GM18498 (cell line): ENCODE measurements at regions not wholly inside any gene's neighbourhood (a gene's known extent, or its start where the extent isn't known, plus 50 kb on each side); places are given as distances from the start of the nearest gene placed in this dataset.
"Not testable (repeated sequence)": the region's sequence is repeated elsewhere in the genome, so short reads cannot be mapped to it uniquely, and the experiment has no call there.

Experiments
- ATAC-seq: cut with Tn5 transposase; IDR thresholded peaks from one replicate; pipeline ENCODE4 v1.9.1; 2021; ENCODE audit warnings: mild to moderate bottlenecking, moderate library complexity; ENCODE audit not compliant: unreplicated experiment

- peak; percentile 74 for ATAC-seq
These were observed 398.1 kb upstream of the API5 start for GRCh38 chr11:42913731-42914130.

GRCh38 chr11:42923651-42924050 lies 388.1 kb upstream of the API5 start:
- ATAC-seq, result no peak

- ATAC-seq, result no peak
These were observed 385.9 kb upstream of the API5 start for GRCh38 chr11:42925916-42926315.

- no peak for ATAC-seq
These were observed 364.4 kb upstream of the API5 start for GRCh38 chr11:42947405-42947804.

GRCh38 chr11:42949738-42950376 lies 361.9 kb upstream of the API5 start:
- not testable (repeated sequence) for ATAC-seq

GRCh38 chr11:42951266-42951665 lies 360.5 kb upstream of the API5 start:
- ATAC-seq, result no peak

GRCh38 chr11:42957831-42958230 lies 354.0 kb upstream of the API5 start:
- no peak for ATAC-seq

- no peak for ATAC-seq
These were observed 353.2 kb upstream of the API5 start for GRCh38 chr11:42958635-42959034.

- no peak for ATAC-seq
These were observed 351.2 kb upstream of the API5 start for GRCh38 chr11:42960521-42961088.

GRCh38 chr11:42967653-42968052 lies 344.1 kb upstream of the API5 start:
- no peak for ATAC-seq

GRCh38 chr11:42972741-42973140 lies 339.1 kb upstream of the API5 start:
- ATAC-seq, result no peak

GRCh38 chr11:42974510-42975179 lies 337.2 kb upstream of the API5 start:
- no peak for ATAC-seq

GRCh38 chr11:42975180-42975529 lies 336.6 kb upstream of the API5 start:
- no peak for ATAC-seq

GRCh38 chr11:42976636-42977217 lies 335.1 kb upstream of the API5 start:
- no peak for ATAC-seq

- ATAC-seq, result no peak
These were observed 319.2 kb upstream of the API5 start for GRCh38 chr11:42992594-42992993.

GRCh38 chr11:42996421-42997307 lies 315.1 kb upstream of the API5 start:
- no peak for ATAC-seq

GRCh38 chr11:43004879-43005278 lies 306.9 kb upstream of the API5 start:
- not testable (repeated sequence) for ATAC-seq

GRCh38 chr11:43010042-43010441 lies 301.8 kb upstream of the API5 start:
- ATAC-seq, result no peak

- ATAC-seq, result no peak
These were observed 299.2 kb upstream of the API5 start for GRCh38 chr11:43012606-43013005.

GRCh38 chr11:43021466-43021865 lies 290.3 kb upstream of the API5 start:
- no peak for ATAC-seq

- ATAC-seq, result no peak
These were observed 277.5 kb upstream of the API5 start for GRCh38 chr11:43034341-43034740.
